Ishikawa (cell line): ENCODE measurements at regions not wholly inside any gene's neighbourhood (a gene's known extent, or its start where the extent isn't known, plus 50 kb on each side); places are given as distances from the start of the nearest gene placed in this dataset.

Source experiments
- CEBPB ChIP-seq: IDR thresholded peaks from 2 replicates; pipeline ENCODE4 v1.6.1; 2012
- CREB1 ChIP-seq: IDR thresholded peaks from 2 replicates; pipeline ENCODE4 v1.6.1; 2012; ENCODE audit warnings: low read depth
- EGR1 ChIP-seq: IDR thresholded peaks from 2 replicates; pipeline ENCODE4 v1.6.1; 2012
- EP300 ChIP-seq: IDR thresholded peaks from 2 replicates; pipeline ENCODE4 v1.6.1; 2012; ENCODE audit warnings: borderline replicate concordance
- FOXM1 ChIP-seq: IDR thresholded peaks from 2 replicates; pipeline ENCODE4 v1.6.1; 2012; ENCODE audit warnings: low read depth, borderline replicate concordance
- MAX ChIP-seq: IDR thresholded peaks from 2 replicates; pipeline ENCODE4 v1.6.1; 2012
- NFIC ChIP-seq: IDR thresholded peaks from 2 replicates; pipeline ENCODE4 v1.6.1; 2012
- RAD21 ChIP-seq: IDR thresholded peaks from 2 replicates; pipeline ENCODE4 v1.6.1; 2012; ENCODE audit warnings: low read depth
- TAF1 ChIP-seq: IDR thresholded peaks from 2 replicates; pipeline ENCODE4 v1.6.1; 2012; ENCODE audit warnings: low read depth, mild to moderate bottlenecking
- TCF12 ChIP-seq: IDR thresholded peaks from 2 replicates; pipeline ENCODE4 v1.6.1; 2012; ENCODE audit warnings: low read depth
- TEAD4 ChIP-seq: IDR thresholded peaks from 2 replicates; pipeline ENCODE4 v1.6.1; 2012
- USF1 ChIP-seq: IDR thresholded peaks from 2 replicates; pipeline ENCODE4 v1.6.1; 2012
- YY1 ChIP-seq: IDR thresholded peaks from 2 replicates; pipeline ENCODE4 v1.6.1; 2012; ENCODE audit warnings: low read depth
- ZBTB7A ChIP-seq: IDR thresholded peaks from 2 replicates; pipeline ENCODE4 v1.6.1; 2012; ENCODE audit warnings: low read depth
- TF ChIP-seq, protein P1 (sequence below): IDR thresholded peaks from 2 replicates; pipeline ENCODE4 v1.6.1; 2012; ENCODE audit warnings: low read depth, mild to moderate bottlenecking

DNA sequence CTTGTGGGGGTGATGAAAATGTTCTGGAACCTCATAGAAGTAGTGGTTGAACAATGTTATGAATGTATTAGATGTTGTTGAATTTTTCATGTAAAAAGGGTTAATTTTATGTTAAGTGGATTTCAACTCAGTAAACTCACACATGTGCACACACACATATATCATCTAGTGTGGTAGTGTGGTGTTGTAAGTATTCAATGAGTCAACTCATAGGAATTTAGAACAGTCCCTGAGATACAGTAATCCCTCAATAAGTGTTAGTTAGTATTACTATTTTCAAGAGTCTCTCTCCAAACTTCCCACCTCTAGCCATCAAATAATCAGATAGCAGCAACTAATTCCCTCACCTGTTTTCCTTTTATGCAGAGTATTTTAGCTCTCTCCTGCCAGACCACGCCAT, 563.1 kb upstream of the JARID2 start:
- TF ChIP-seq FOXM1 (no peak), RAD21 (no peak), YY1 (no peak), CREB1 (no peak)

- TF ChIP-seq USF1 (no peak), ZBTB7A (no peak), RAD21 (no peak), CEBPB (no peak), TCF12 (no peak), FOXM1 (no peak), NFIC (no peak), TEAD4 (no peak), CREB1 (no peak), EP300 (no peak), YY1 (no peak), EGR1 (no peak), MAX (no peak), TAF1 (no peak)
- TF ChIP-seq, protein P1, sequence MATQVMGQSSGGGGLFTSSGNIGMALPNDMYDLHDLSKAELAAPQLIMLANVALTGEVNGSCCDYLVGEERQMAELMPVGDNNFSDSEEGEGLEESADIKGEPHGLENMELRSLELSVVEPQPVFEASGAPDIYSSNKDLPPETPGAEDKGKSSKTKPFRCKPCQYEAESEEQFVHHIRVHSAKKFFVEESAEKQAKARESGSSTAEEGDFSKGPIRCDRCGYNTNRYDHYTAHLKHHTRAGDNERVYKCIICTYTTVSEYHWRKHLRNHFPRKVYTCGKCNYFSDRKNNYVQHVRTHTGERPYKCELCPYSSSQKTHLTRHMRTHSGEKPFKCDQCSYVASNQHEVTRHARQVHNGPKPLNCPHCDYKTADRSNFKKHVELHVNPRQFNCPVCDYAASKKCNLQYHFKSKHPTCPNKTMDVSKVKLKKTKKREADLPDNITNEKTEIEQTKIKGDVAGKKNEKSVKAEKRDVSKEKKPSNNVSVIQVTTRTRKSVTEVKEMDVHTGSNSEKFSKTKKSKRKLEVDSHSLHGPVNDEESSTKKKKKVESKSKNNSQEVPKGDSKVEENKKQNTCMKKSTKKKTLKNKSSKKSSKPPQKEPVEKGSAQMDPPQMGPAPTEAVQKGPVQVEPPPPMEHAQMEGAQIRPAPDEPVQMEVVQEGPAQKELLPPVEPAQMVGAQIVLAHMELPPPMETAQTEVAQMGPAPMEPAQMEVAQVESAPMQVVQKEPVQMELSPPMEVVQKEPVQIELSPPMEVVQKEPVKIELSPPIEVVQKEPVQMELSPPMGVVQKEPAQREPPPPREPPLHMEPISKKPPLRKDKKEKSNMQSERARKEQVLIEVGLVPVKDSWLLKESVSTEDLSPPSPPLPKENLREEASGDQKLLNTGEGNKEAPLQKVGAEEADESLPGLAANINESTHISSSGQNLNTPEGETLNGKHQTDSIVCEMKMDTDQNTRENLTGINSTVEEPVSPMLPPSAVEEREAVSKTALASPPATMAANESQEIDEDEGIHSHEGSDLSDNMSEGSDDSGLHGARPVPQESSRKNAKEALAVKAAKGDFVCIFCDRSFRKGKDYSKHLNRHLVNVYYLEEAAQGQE, result no peak
Observed at GRCh38 chr6:14689639-14690038, 556.2 kb upstream of the JARID2 start.

- TF ChIP-seq CREB1 (no peak), YY1 (no peak), TAF1 (no peak), EP300 (no peak), TCF12 (no peak), NFIC (no peak), FOXM1 (no peak), USF1 (no peak), ZBTB7A (no peak), EGR1 (no peak), TEAD4 (no peak), MAX (no peak), CEBPB (no peak), RAD21 (no peak)
- TF ChIP-seq, protein P1, result no peak
Observed at GRCh38 chr6:14690120-14691056, 555.5 kb upstream of the JARID2 start.

DNA sequence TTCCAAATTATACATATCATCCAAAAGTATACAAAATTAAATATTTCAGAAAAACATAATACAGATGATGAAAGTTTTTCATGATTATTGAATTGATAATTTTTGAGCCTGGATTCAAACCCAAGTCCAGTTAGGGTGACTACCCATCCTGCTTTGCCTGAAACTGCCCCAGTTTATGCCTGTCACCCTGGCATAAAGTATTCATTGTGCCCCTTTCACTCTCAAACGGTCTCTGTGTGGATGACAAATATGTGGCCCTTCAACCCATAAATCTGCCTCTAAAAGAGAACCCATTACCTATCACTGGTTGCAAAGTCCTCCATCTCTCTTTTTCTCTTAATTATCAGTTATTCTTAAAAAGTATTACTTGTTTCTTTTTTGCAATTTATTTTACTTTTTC, 553.7 kb upstream of the JARID2 start:
- no peak for TF ChIP-seq TAF1
- no peak for TF ChIP-seq MAX
- no peak for TF ChIP-seq NFIC
- TF ChIP-seq, protein P1, result no peak
- no peak for TF ChIP-seq TCF12
- TF ChIP-seq CREB1, result no peak
- TF ChIP-seq RAD21, result no peak
- no peak for TF ChIP-seq EGR1
- TF ChIP-seq TEAD4, result no peak
- no peak for TF ChIP-seq USF1
- TF ChIP-seq EP300, result no peak
- no peak for TF ChIP-seq ZBTB7A
- TF ChIP-seq YY1, result no peak
- TF ChIP-seq CEBPB, result no peak
- no peak for TF ChIP-seq FOXM1
